GM12878 (cell line): ENCODE measurements at regions not wholly inside any gene's neighbourhood (a gene's known extent, or its start where the extent isn't known, plus 50 kb on each side); places are given as distances from the start of the nearest gene placed in this dataset.

Source experiments
- ATAC-seq: fragments of 200-7000 bp; cut with Tn5 transposase; 3 replicates; pipeline ENCODE4 v1.9.1; 2020; ENCODE audit warnings: mild to moderate bottlenecking, moderate library complexity
- BruUV-seq: library from RNA; stranded (reverse); fragments of 400-500 nt; replicated peaks from 2 replicates; lab custom pipeline; 2021; lab: Mats Ljungman, UMichigan
- CTCF ChIA-PET: fragments of 300-600 bp; sonication (Branson Sonifier 250); formaldehyde crosslinking; extraction: SDS; loops from one replicate; lab custom pipeline; 2021; ENCODE audit warnings: inconsistent platforms; lab: Yijun Ruan, JAX
- POLR2A ChIA-PET: fragments of 350-600 bp; formaldehyde crosslinking; extraction: SDS; loops from one replicate; lab custom pipeline; 2021; ENCODE audit warnings: inconsistent platforms; lab: Charles Lee
- RAD21 ChIA-PET: fragments of 300-600 bp; sonication (Branson Sonifier 250); formaldehyde crosslinking; loops from one replicate; lab custom pipeline; 2023; ENCODE audit warnings: antibody characterized with exemption; ENCODE audit not compliant: unreplicated experiment; lab: Charles Lee
- SMC1A ChIA-PET: fragments of 300-600 bp; sonication (Branson Sonifier 250); formaldehyde crosslinking; loops from one replicate; lab custom pipeline; 2023; ENCODE audit not compliant: unreplicated experiment, uncharacterized antibody; lab: Charles Lee
- DNase-seq: peaks from one replicate; pipeline ENCODE4 v3.0.0-alpha.2; 2011; ENCODE audit warnings: low read depth, low spot score
- FAIRE-seq: peaks from 3 replicates; lab custom pipeline; 2011; peaks lifted over from hg19 to GRCh38; lab: Jason Lieb, UNC
- H2AFZ ChIP-seq: 2 replicates; pipeline ENCODE4 v1.6.0; 2011; ENCODE audit warnings: low read depth, low read length, control low read depth; ENCODE audit not compliant: control insufficient read depth
- H3K27ac ChIP-seq: 2 replicates; pipeline ENCODE4 v1.5.1; 2011; ENCODE audit warnings: control low read depth; ENCODE audit not compliant: control insufficient read depth, insufficient read depth
- H3K27me3 ChIP-seq, 2 experiments: replicated peaks in 1 of 2; 2 replicates each; pipeline versions ENCODE4 v1.6.0 to v1.6.1; 2011; ENCODE audit warnings: low read length in 1 of 2; ENCODE audit not compliant: control insufficient read depth in 2 of 2, insufficient read depth in 2 of 2
- H3K36me3 ChIP-seq, 2 experiments: 2 replicates each; pipeline ENCODE4 v1.5.1; 2011; ENCODE audit warnings: low read length in 1 of 2; ENCODE audit not compliant: control insufficient read depth in 2 of 2, insufficient read depth in 2 of 2
- H3K4me1 ChIP-seq: 2 replicates; pipeline ENCODE4 v1.6.1; 2011; ENCODE audit warnings: mild to moderate bottlenecking, low read length, moderate library complexity, mixed read lengths; ENCODE audit not compliant: control insufficient read depth, insufficient read depth
- H3K4me2 ChIP-seq: 2 replicates; pipeline ENCODE4 v1.6.0; 2011; ENCODE audit warnings: control low read depth; ENCODE audit not compliant: control insufficient read depth, insufficient read depth
- H3K4me3 ChIP-seq: fragments of 200-600 bp; sonication (generic); 2 replicates; pipeline ENCODE4 v1.5.1; 2016
- H3K79me2 ChIP-seq: 2 replicates; pipeline ENCODE4 v1.6.0; 2011; ENCODE audit warnings: low read length; ENCODE audit not compliant: control insufficient read depth, insufficient read depth
- H3K9ac ChIP-seq: 2 replicates; pipeline ENCODE4 v1.8.0; 2011; ENCODE audit warnings: low read length, control low read depth, mixed read lengths; ENCODE audit not compliant: control insufficient read depth, insufficient read depth
- H3K9me3 ChIP-seq: replicated peaks from 3 replicates; pipeline ENCODE4 v1.5.1; 2011; ENCODE audit warnings: mild to moderate bottlenecking, low read length; ENCODE audit not compliant: control insufficient read depth, insufficient read depth
- H4K20me1 ChIP-seq: 2 replicates; pipeline ENCODE4 v1.6.0; 2011; ENCODE audit not compliant: control insufficient read depth, insufficient read depth
- CHD2 ChIP-seq: IDR thresholded peaks from 2 replicates; pipeline ENCODE4 v1.6.1; 2011; ENCODE audit warnings: low read depth, low read length, improper control_type of control experiment, borderline replicate concordance
- GATAD2B ChIP-seq: fragments of 450-650 bp; conservative IDR thresholded peaks from 2 replicates; pipeline ENCODE4 v1.6.1; 2017; ENCODE audit warnings: low read depth, mild to moderate bottlenecking, moderate library complexity
- KLF5 ChIP-seq: fragments of 450-650 bp; IDR thresholded peaks from 2 replicates; pipeline ENCODE4 v1.6.1; 2014; ENCODE audit warnings: mild to moderate bottlenecking; ENCODE audit not compliant: partially characterized antibody
- NFXL1 ChIP-seq: fragments of 450-650 bp; IDR thresholded peaks from 2 replicates; pipeline ENCODE4 v1.6.1; 2017; ENCODE audit warnings: antibody characterized with exemption, mild to moderate bottlenecking, borderline replicate concordance
- RUNX3 ChIP-seq: IDR thresholded peaks from 2 replicates; pipeline ENCODE4 v1.6.1; 2012; ENCODE audit warnings: low read length, inconsistent platforms
- SMARCA5 ChIP-seq: fragments of 450-650 bp; IDR thresholded peaks from 2 replicates; pipeline ENCODE4 v1.6.1; 2017; ENCODE audit warnings: mild to moderate bottlenecking
- SMC3 ChIP-seq: IDR thresholded peaks from 2 replicates; pipeline ENCODE4 v1.6.1; 2011; ENCODE audit warnings: low read length, improper control_type of control experiment, borderline replicate concordance
- STAT3 ChIP-seq: IDR thresholded peaks from 2 replicates; pipeline ENCODE4 v1.6.1; 2011; ENCODE audit warnings: low read depth, low read length, improper control_type of control experiment
- WRNIP1 ChIP-seq: IDR thresholded peaks from 2 replicates; pipeline ENCODE4 v1.6.1; 2011; ENCODE audit warnings: low read depth, low read length, improper control_type of control experiment, borderline replicate concordance
- ZZZ3 ChIP-seq: IDR thresholded peaks from 2 replicates; pipeline ENCODE4 v1.6.1; 2011; ENCODE audit warnings: low read depth; ENCODE audit not compliant: control insufficient read depth, insufficient read length
- WGBS: methylation state at CpG from one replicate; pipeline ENCODE4 v1.1.6; 2016; ENCODE audit warnings: low lambda C conversion rate; ENCODE audit not compliant: insufficient replicate concordance, insufficient coverage; ENCODE audit errors: missing lambda C conversion rate; 5-methylcytosine and 5-hydroxymethylcytosine counted together
- in situ Hi-C: fragments of 300-500 bp; cut with MboI; formaldehyde crosslinking; loops from 9 replicates; pipeline ENCODE4 v1.14.3; 2018; ENCODE audit warnings: mixed read lengths
- intact Hi-C: fragments of 100-400 bp; cut with micrococcal nuclease; formaldehyde crosslinking; loops from one replicate; pipeline ENCODE4 v1.14.2; 2022; ENCODE audit not compliant: unreplicated experiment
- TF ChIP-seq, protein P1 (sequence below): IDR thresholded peaks from 2 replicates; pipeline ENCODE4 v1.6.1; 2011; ENCODE audit warnings: low read depth, low read length, improper control_type of control experiment, borderline replicate concordance
- TF ChIP-seq, protein P2 (sequence below): IDR thresholded peaks from 2 replicates; pipeline ENCODE4 v1.6.1; 2011; ENCODE audit warnings: low read depth, mild to moderate bottlenecking, low read length, moderate library complexity, borderline replicate concordance; ENCODE audit errors: extremely low read depth
- TF ChIP-seq, protein P3 (sequence below), 3 experiments: IDR thresholded peaks in 2 of 3; conservative IDR thresholded peaks in 1 of 3; 2 replicates each; pipeline ENCODE4 v1.5.1; 2011; ENCODE audit warnings: low read depth in 3 of 3, low read length in 3 of 3, mild to moderate bottlenecking in 3 of 3, control low read depth in 2 of 3, moderate library complexity in 2 of 3, inconsistent platforms in 1 of 3, mixed read lengths in 1 of 3; ENCODE audit not compliant: control insufficient read depth in 2 of 3, insufficient read depth in 1 of 3; ENCODE audit errors: extremely low read depth in 1 of 3
- TF ChIP-seq, protein P4 (sequence below): fragments of 450-650 bp; IDR thresholded peaks from 2 replicates; pipeline ENCODE4 v1.6.1; 2017; ENCODE audit warnings: mild to moderate bottlenecking, moderate library complexity

DNA sequence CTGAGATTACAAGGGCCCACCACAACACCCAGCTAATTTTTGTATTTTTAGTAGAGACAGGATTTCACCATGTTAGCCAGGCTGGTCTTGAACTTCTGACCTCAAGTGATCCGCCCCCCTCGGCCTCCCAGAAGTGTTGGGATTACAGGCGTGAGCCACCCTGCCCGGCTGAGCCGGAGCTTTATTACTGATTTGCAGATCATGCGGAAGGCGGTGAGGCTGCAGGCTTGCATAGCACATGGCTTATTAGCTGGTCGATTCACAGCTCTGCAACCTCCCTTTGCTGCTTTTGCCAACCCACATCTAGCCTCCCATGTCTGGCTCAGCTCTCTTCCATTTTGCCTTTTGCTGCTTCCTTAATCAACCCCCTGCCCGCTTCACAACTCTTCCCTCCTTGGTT lies 210.3 kb downstream of the VAPA start:
- no peak for DNase-seq
- TF ChIP-seq, protein P1, sequence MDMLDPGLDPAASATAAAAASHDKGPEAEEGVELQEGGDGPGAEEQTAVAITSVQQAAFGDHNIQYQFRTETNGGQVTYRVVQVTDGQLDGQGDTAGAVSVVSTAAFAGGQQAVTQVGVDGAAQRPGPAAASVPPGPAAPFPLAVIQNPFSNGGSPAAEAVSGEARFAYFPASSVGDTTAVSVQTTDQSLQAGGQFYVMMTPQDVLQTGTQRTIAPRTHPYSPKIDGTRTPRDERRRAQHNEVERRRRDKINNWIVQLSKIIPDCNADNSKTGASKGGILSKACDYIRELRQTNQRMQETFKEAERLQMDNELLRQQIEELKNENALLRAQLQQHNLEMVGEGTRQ = no peak
- TF ChIP-seq WRNIP1 = no peak
- TF ChIP-seq, protein P2, sequence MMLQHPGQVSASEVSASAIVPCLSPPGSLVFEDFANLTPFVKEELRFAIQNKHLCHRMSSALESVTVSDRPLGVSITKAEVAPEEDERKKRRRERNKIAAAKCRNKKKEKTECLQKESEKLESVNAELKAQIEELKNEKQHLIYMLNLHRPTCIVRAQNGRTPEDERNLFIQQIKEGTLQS = no peak
- no peak for TF ChIP-seq GATAD2B
- TF ChIP-seq, protein P3, sequence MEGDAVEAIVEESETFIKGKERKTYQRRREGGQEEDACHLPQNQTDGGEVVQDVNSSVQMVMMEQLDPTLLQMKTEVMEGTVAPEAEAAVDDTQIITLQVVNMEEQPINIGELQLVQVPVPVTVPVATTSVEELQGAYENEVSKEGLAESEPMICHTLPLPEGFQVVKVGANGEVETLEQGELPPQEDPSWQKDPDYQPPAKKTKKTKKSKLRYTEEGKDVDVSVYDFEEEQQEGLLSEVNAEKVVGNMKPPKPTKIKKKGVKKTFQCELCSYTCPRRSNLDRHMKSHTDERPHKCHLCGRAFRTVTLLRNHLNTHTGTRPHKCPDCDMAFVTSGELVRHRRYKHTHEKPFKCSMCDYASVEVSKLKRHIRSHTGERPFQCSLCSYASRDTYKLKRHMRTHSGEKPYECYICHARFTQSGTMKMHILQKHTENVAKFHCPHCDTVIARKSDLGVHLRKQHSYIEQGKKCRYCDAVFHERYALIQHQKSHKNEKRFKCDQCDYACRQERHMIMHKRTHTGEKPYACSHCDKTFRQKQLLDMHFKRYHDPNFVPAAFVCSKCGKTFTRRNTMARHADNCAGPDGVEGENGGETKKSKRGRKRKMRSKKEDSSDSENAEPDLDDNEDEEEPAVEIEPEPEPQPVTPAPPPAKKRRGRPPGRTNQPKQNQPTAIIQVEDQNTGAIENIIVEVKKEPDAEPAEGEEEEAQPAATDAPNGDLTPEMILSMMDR (IDR thresholded peaks at IDR 0.05 in 2 of 3, conservative IDR thresholded peaks at IDR 0.05 in 1 of 3; ENCODE audit: control insufficient read depth in 2 of 3, extremely low read depth in 1 of 3, insufficient read depth in 1 of 3, low read depth in 3 of 3, low read length in 3 of 3) = no peak
- TF ChIP-seq ZZZ3 = no peak
- no peak for TF ChIP-seq SMC3
- no peak for TF ChIP-seq RUNX3
- TF ChIP-seq STAT3 = no peak
- TF ChIP-seq KLF5 = no peak
- no peak for TF ChIP-seq SMARCA5
- TF ChIP-seq, protein P4, sequence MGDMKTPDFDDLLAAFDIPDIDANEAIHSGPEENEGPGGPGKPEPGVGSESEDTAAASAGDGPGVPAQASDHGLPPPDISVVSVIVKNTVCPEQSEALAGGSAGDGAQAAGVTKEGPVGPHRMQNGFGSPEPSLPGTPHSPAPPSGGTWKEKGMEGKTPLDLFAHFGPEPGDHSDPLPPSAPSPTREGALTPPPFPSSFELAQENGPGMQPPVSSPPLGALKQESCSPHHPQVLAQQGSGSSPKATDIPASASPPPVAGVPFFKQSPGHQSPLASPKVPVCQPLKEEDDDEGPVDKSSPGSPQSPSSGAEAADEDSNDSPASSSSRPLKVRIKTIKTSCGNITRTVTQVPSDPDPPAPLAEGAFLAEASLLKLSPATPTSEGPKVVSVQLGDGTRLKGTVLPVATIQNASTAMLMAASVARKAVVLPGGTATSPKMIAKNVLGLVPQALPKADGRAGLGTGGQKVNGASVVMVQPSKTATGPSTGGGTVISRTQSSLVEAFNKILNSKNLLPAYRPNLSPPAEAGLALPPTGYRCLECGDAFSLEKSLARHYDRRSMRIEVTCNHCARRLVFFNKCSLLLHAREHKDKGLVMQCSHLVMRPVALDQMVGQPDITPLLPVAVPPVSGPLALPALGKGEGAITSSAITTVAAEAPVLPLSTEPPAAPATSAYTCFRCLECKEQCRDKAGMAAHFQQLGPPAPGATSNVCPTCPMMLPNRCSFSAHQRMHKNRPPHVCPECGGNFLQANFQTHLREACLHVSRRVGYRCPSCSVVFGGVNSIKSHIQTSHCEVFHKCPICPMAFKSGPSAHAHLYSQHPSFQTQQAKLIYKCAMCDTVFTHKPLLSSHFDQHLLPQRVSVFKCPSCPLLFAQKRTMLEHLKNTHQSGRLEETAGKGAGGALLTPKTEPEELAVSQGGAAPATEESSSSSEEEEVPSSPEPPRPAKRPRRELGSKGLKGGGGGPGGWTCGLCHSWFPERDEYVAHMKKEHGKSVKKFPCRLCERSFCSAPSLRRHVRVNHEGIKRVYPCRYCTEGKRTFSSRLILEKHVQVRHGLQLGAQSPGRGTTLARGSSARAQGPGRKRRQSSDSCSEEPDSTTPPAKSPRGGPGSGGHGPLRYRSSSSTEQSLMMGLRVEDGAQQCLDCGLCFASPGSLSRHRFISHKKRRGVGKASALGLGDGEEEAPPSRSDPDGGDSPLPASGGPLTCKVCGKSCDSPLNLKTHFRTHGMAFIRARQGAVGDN = no peak
- no peak for TF ChIP-seq CHD2
- no peak for TF ChIP-seq NFXL1
- TF ChIP-seq, all 136 proteins: peak for 0
- no peak overlapping the region for H3K9ac ChIP-seq
- intact Hi-C loops = no loop called here
- WGBS = 54% methylated on average over 9 of the region's 9 CpGs
- no peaks in the 10 kb centered on the region for H3K36me3 ChIP-seq
- POLR2A ChIA-PET = no interaction called here
- H3K9me3 ChIP-seq = no peaks in the 10 kb centered on the region
- no peaks in the 10 kb centered on the region for H4K20me1 ChIP-seq
- H3K27ac ChIP-seq = no peak overlapping the region
- FAIRE-seq = no peak
- H3K4me2 ChIP-seq = no peak overlapping the region
- H2AFZ ChIP-seq = no peak overlapping the region
- SMC1A ChIA-PET = no interaction called here
- RAD21 ChIA-PET = no interaction called here
- in situ Hi-C loops = no loop called here
- H3K27me3 ChIP-seq = peaks cover 0 to 1% of the 10 kb centered on the region in 2 experiments; a peak in 3 of 4 replicates
- CTCF ChIA-PET = no interaction called here
- H3K4me3 ChIP-seq = no peak overlapping the region
- H3K4me1 ChIP-seq = no peaks in the 10 kb centered on the region
- no peak for ATAC-seq
- no peaks in the 10 kb centered on the region for H3K79me2 ChIP-seq
- no TSS peak for BruUV-seq
